GM12864 (cell line): ENCODE measurements at regions not wholly inside any gene's neighbourhood (a gene's known extent, or its start where the extent isn't known, plus 50 kb on each side); places are given as distances from the start of the nearest gene placed in this dataset.

Source experiments
- DNase-seq: peaks from one replicate; pipeline ENCODE4 v3.0.0-alpha.2; 2011; ENCODE audit warnings: low read depth
- H3K4me3 ChIP-seq: 2 replicates; pipeline ENCODE4 v1.5.1; 2011; ENCODE audit warnings: mild to moderate bottlenecking, low read depth, low read length, control low read depth
- TF ChIP-seq, protein P1 (sequence below): IDR thresholded peaks from 2 replicates; pipeline ENCODE4 v1.5.1; 2011; ENCODE audit warnings: low read depth, mild to moderate bottlenecking, moderate library complexity, low read length, control low read depth, inconsistent platforms; ENCODE audit errors: missing control alignments

DNA sequence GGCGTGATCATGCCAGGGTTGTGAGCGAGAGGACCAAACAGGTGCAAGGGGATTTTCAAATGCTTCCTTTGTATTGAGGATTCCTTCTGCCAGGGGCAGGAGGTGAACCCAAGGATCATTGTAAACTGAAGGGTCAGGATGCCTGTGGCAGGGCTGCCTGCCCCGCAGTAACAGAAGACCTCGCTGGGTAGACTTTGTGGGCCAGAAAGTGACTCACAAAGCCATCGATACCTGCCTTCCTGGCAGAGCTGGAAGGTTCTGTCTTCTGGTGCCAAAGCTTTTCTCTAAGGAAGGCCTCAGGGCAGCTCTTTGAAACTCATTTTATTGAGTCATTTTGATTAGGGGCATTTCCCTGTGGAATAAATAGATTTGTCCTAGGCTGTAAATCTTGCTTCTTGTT, 223.4 kb downstream of the ICE1 start:
- H3K4me3 ChIP-seq = no peak overlapping the region
- DNase-seq = no peak
- TF ChIP-seq, protein P1, sequence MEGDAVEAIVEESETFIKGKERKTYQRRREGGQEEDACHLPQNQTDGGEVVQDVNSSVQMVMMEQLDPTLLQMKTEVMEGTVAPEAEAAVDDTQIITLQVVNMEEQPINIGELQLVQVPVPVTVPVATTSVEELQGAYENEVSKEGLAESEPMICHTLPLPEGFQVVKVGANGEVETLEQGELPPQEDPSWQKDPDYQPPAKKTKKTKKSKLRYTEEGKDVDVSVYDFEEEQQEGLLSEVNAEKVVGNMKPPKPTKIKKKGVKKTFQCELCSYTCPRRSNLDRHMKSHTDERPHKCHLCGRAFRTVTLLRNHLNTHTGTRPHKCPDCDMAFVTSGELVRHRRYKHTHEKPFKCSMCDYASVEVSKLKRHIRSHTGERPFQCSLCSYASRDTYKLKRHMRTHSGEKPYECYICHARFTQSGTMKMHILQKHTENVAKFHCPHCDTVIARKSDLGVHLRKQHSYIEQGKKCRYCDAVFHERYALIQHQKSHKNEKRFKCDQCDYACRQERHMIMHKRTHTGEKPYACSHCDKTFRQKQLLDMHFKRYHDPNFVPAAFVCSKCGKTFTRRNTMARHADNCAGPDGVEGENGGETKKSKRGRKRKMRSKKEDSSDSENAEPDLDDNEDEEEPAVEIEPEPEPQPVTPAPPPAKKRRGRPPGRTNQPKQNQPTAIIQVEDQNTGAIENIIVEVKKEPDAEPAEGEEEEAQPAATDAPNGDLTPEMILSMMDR = no peak

DNA sequence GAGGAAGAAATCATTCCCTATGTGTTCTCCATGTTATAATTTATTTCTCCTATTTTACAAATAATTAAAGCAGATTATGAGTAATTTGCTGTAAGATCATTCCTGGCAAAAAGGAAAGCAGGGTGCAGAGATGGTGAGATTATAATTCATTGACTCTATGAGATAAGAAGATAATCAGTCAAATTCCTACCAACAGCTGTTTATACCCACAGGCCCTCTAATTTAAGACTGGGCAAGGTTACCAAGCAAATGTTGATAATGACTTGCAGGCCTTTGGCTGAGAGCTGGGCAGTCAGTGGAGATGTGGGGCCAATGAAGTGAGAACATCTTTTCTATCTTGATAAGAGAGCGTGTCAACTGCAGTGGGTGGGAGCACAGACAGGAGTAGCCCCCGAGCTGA, 222.7 kb downstream of the ICE1 start:
- TF ChIP-seq, protein P1 = no peak
- no peak overlapping the region for H3K4me3 ChIP-seq
- DNase-seq = no peak

DNA sequence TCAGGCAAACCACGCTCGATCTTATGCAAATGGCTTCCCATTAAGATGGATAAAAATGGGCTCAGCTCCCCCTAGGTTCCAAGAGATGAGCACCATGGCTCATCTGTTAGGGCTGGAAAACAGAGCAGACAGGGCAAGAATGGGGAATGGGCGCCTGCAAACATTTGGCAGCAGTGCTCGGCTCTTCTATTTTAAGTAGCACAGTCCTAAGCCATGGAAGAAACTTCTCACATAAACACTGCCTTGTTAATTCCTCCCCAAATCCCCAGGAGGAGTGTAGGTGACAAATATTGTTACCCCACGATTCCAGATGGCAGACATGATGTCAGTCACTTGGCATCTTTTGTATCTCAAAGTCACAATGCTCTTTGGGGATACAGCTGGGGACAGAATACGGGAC, 221.8 kb downstream of the ICE1 start:
- TF ChIP-seq, protein P1 = no peak
- DNase-seq = no peak
- no peak overlapping the region for H3K4me3 ChIP-seq

DNA sequence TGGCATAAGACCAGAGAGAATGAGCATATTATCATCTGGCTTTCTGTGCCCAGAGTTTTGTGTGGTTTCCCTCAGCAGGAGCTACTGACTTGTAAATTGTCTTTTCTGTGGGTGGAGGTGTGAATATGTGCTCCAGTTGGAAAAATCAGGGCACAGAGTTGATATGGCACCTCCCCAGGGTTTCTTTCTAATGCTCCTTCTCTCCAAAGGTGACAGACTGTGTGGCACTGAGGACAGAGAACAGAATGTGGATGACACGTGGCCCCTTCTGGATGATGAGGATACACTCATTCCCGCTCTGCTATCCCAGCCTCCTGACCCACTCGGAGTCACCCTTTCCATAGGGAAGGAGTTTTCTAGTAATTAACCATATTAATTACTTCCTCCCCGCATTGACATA, 221.0 kb downstream of the ICE1 start:
- TF ChIP-seq, protein P1 = no peak
- no peak for DNase-seq
- no peak overlapping the region for H3K4me3 ChIP-seq

DNA sequence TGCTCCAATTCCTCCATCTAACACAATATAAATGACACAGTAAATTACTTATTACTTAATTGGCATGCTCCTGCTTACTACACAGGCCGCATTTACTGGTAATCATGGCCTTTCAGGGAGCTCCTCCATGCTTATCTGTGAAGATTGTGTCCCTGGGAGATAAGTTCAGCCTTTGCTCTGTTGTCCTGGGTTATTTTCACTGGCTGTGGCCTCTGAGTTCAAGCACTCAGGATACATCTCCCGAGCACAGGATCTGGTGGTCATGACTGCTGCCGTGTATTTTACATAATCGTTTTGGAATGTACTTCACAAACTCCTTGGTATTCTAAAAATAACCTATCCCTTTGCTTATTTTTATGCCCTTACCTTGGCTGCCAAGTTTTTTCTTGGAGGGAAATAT, 215.7 kb downstream of the ICE1 start:
- H3K4me3 ChIP-seq = no peak overlapping the region
- TF ChIP-seq, protein P1 = no peak

DNA sequence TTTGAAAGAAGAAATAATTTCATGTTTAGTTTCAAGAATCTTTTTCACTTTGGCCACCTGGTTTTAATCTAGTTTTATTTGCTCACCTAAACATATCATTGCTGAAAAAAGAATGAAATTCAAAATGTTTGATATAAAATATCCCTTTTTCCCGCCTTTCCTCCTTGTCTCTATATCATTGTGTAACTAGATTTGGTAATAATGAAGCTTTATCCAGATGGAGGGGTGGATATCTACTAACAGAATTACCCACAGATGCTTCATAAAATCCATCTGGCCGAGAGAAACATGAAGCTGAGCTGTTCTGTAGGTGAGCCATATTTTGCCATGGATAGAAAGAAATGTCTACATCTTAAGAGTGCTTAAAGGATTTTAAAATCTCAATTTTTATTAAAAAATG, 214.7 kb downstream of the ICE1 start:
- no peak for DNase-seq
- H3K4me3 ChIP-seq = no peak overlapping the region
- TF ChIP-seq, protein P1 = no peak

More for the DNA sequence above, 215.7 kb downstream of the ICE1 start:
- DNase-seq = no peak

DNA sequence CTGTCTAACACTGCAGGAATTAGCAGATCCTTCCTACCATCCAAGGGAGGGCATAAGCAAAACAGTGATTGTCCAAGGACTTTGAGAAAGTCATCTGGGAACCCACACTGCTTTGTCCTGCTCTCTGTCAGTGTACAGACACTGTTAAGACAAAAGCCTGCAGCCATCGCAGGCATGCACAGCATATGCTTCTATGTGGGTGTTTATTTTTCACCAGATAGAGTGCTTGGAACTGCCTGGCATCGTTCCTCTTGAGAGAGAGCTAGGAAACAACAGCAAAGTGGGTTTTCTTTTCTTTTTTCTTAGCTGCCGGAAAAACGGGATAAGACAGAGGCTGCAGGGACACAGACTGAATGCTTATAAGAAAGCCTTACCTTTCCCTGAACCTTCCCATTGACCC, 212.3 kb downstream of the ICE1 start:
- TF ChIP-seq, protein P1 = no peak
- no peak for DNase-seq
- H3K4me3 ChIP-seq = no peak overlapping the region
